H1 (cell line): ENCODE measurements at regions not wholly inside any gene's neighbourhood (a gene's known extent, or its start where the extent isn't known, plus 50 kb on each side); places are given as distances from the start of the nearest gene placed in this dataset.

Experiments used
- CTCF ChIA-PET: fragments of 300-600 bp; sonication (Branson Sonifier 250); formaldehyde crosslinking; loops from one replicate; lab custom pipeline; 2021; ENCODE audit not compliant: partially characterized antibody; lab: Charles Lee
- POLR2A ChIA-PET: fragments of 300-600 bp; sonication (Branson Sonifier 250); formaldehyde crosslinking; loops from one replicate; lab custom pipeline; 2021; ENCODE audit warnings: inconsistent platforms; ENCODE audit not compliant: partially characterized antibody; lab: Charles Lee
- DNase-seq, 2 experiments: peaks; one replicate each; pipeline versions ENCODE4 v3.0.0 to v3.0.0-alpha.2; 2010 to 2022; ENCODE audit warnings: low spot score in 2 of 2, low read depth in 1 of 2, mixed read lengths in 1 of 2
- FAIRE-seq: peaks from 2 replicates; lab custom pipeline; 2011; peaks lifted over from hg19 to GRCh38; lab: Jason Lieb, UNC
- H2AFZ ChIP-seq: 2 replicates; pipeline ENCODE4 v1.8.1; 2012; ENCODE audit warnings: low read length, inconsistent platforms
- H2AK5ac ChIP-seq: 2 replicates; pipeline ENCODE4 v1.6.1; 2013; ENCODE audit warnings: low read depth, low read length
- H2BK120ac ChIP-seq: replicated peaks from 2 replicates; pipeline ENCODE3; 2013; ENCODE audit warnings: low read depth, low read length, inconsistent platforms
- H2BK12ac ChIP-seq: 2 replicates; pipeline ENCODE4 v1.6.1; 2013; ENCODE audit warnings: low read depth, low read length
- H2BK15ac ChIP-seq: 2 replicates; pipeline ENCODE4 v1.6.1; 2013; ENCODE audit warnings: low read length
- H2BK20ac ChIP-seq: 2 replicates; pipeline ENCODE4 v1.6.1; 2013; ENCODE audit warnings: low read length
- H2BK5ac ChIP-seq: 2 replicates; pipeline ENCODE4 v1.6.1; 2013; ENCODE audit warnings: low read depth, low read length
- H3K14ac ChIP-seq: 2 replicates; pipeline ENCODE4 v1.6.1; 2013; ENCODE audit warnings: inconsistent platforms; ENCODE audit not compliant: insufficient read length
- H3K18ac ChIP-seq: 2 replicates; pipeline ENCODE4 v1.6.1; 2013; ENCODE audit warnings: low read length; ENCODE audit errors: extremely low read depth
- H3K23ac ChIP-seq: 2 replicates; pipeline ENCODE4 v1.6.1; 2013; ENCODE audit warnings: inconsistent platforms; ENCODE audit not compliant: insufficient read length
- H3K23me2 ChIP-seq: 2 replicates; pipeline ENCODE4 v1.6.1; 2013; ENCODE audit warnings: low read depth, low read length
- H3K27ac ChIP-seq: 2 replicates; pipeline ENCODE4 v1.6.1; 2011; ENCODE audit warnings: low read depth, low read length, inconsistent platforms
- H3K27me3 ChIP-seq, 4 experiments: replicated peaks in 1 of 4; 1 replicate in 1 of 4; 2 replicates in 3 of 4; pipeline versions ENCODE4 v1.6.1 to v1.8.1; 2011 to 2013; ENCODE audit warnings: low read length in 3 of 4, mild to moderate bottlenecking in 3 of 4, inconsistent platforms in 2 of 4, mixed read lengths in 2 of 4, moderate library complexity in 1 of 4; ENCODE audit not compliant: control insufficient read depth in 3 of 4, insufficient read depth in 3 of 4; ENCODE audit errors: extremely low read depth in 1 of 4
- H3K36me3 ChIP-seq, 4 experiments: 2 replicates each; pipeline versions ENCODE4 v1.6.1 to v1.8.1; 2011 to 2013; ENCODE audit warnings: mild to moderate bottlenecking in 4 of 4, low read length in 3 of 4, moderate library complexity in 2 of 4, control low read depth in 1 of 4, inconsistent platforms in 1 of 4; ENCODE audit not compliant: insufficient read depth in 4 of 4, control insufficient read depth in 2 of 4
- H3K4ac ChIP-seq: replicated peaks from 2 replicates; pipeline ENCODE3; 2013; ENCODE audit warnings: low read length, low read depth, mixed read lengths, inconsistent platforms; ENCODE audit not compliant: insufficient read length
- H3K4me1 ChIP-seq, 4 experiments: replicated peaks in 1 of 4; 1 replicate in 1 of 4; 2 replicates in 3 of 4; pipeline versions ENCODE4 v1.6.1 to v1.8.1; 2011 to 2013; ENCODE audit warnings: low read length in 3 of 4, inconsistent platforms in 2 of 4, mixed read lengths in 1 of 4; ENCODE audit not compliant: insufficient read depth in 4 of 4, control insufficient read depth in 3 of 4
- H3K4me2 ChIP-seq, 2 experiments: 2 replicates each; pipeline versions ENCODE4 v1.6.1 to v1.8.1; 2011 to 2013; ENCODE audit warnings: low read depth in 2 of 2, low read length in 2 of 2, control low read depth in 1 of 2, inconsistent platforms in 1 of 2, mild to moderate bottlenecking in 1 of 2; ENCODE audit not compliant: insufficient read depth in 1 of 2
- H3K4me3 ChIP-seq, 4 experiments: fragments of 200-600, 300-600 bp in 1 of 4; sonication (generic), shearing (Covaris generic), sonication (Bioruptor Twin) in 1 of 4; 2 replicates each; pipeline versions ENCODE4 v1.5.1 to v1.8.1; 2011 to 2016; ENCODE audit warnings: low read length in 4 of 4, low read depth in 3 of 4, control low read depth in 2 of 4, inconsistent platforms in 2 of 4, mild to moderate bottlenecking in 2 of 4, mixed read lengths in 1 of 4, moderate library complexity in 1 of 4; ENCODE audit not compliant: insufficient read depth in 2 of 4; ENCODE audit errors: extremely low read depth in 1 of 4
- H3K56ac ChIP-seq: replicated peaks from 2 replicates; pipeline ENCODE3; 2013; ENCODE audit warnings: low read depth, mild to moderate bottlenecking, mixed read lengths, low read length, inconsistent platforms; ENCODE audit not compliant: insufficient read length
- H3K79me1 ChIP-seq: 2 replicates; pipeline ENCODE4 v1.6.1; 2013; ENCODE audit warnings: low read depth, low read length, control low read depth
- H3K79me2 ChIP-seq, 2 experiments: 2 replicates each; pipeline versions ENCODE4 v1.6.1 to v1.8.1; 2012 to 2013; ENCODE audit warnings: low read length in 2 of 2, mild to moderate bottlenecking in 2 of 2, inconsistent platforms in 1 of 2; ENCODE audit not compliant: insufficient read depth in 2 of 2, control insufficient read depth in 1 of 2
- H3K9ac ChIP-seq, 4 experiments: replicated peaks in 1 of 4; 1 replicate in 1 of 4; 2 replicates in 3 of 4; pipeline versions ENCODE4 v1.6.1 to v1.8.1; 2011 to 2013; ENCODE audit warnings: low read depth in 3 of 4, low read length in 3 of 4, control low read depth in 2 of 4, mild to moderate bottlenecking in 2 of 4, moderate library complexity in 2 of 4, inconsistent platforms in 1 of 4; ENCODE audit errors: extremely low read depth in 1 of 4
- H3K9me3 ChIP-seq, 2 experiments: 2 replicates each; pipeline versions ENCODE4 v1.6.1 to v1.8.1; 2012 to 2013; ENCODE audit warnings: mild to moderate bottlenecking in 2 of 2, moderate library complexity in 2 of 2, control low read depth in 1 of 2, inconsistent platforms in 1 of 2, low read depth in 1 of 2, low read length in 1 of 2, mixed read lengths in 1 of 2; ENCODE audit not compliant: insufficient read depth in 2 of 2
- H4K20me1 ChIP-seq, 2 experiments: replicated peaks in 1 of 2; 2 replicates each; pipeline versions ENCODE3 to v1.8.1; 2011 to 2013; ENCODE audit warnings: inconsistent platforms in 2 of 2, low read length in 2 of 2, mild to moderate bottlenecking in 1 of 2; ENCODE audit not compliant: insufficient read depth in 2 of 2, control insufficient read depth in 1 of 2
- H4K5ac ChIP-seq: 2 replicates; pipeline ENCODE4 v1.6.1; 2013; ENCODE audit warnings: low read length, low read depth, mixed read lengths, inconsistent platforms; ENCODE audit not compliant: insufficient read length
- H4K8ac ChIP-seq: 2 replicates; pipeline ENCODE4 v1.8.0; 2013; ENCODE audit warnings: mild to moderate bottlenecking, moderate library complexity, low read length, inconsistent platforms; ENCODE audit not compliant: insufficient read depth; ENCODE audit errors: extremely low read depth
- H4K91ac ChIP-seq: replicated peaks from 2 replicates; pipeline ENCODE3; 2013; ENCODE audit warnings: low read length, mixed read lengths, inconsistent platforms; ENCODE audit not compliant: insufficient read length
- NANOG ChIP-seq: IDR thresholded peaks from 2 replicates; pipeline ENCODE4 v1.6.1; 2011; ENCODE audit warnings: low read length, low read depth, mild to moderate bottlenecking, inconsistent platforms; ENCODE audit not compliant: insufficient read depth, poor library complexity, severe bottlenecking
- TAF1 ChIP-seq: IDR thresholded peaks from 2 replicates; pipeline ENCODE4 v1.6.1; 2011; ENCODE audit warnings: mild to moderate bottlenecking, low read depth, low read length
- WGBS, 2 experiments: shearing (Covaris generic) in 1 of 2; methylation state at CpG; one replicate each; pipeline versions ENCODE4 v1.1.6 to v1.1.7; 2013 to 2015; ENCODE audit warnings: low lambda C conversion rate in 2 of 2, mixed read lengths in 2 of 2, inconsistent platforms in 1 of 2, low coverage in 1 of 2, missing lambda C conversion rate in 1 of 2; ENCODE audit not compliant: insufficient replicate concordance in 2 of 2, insufficient coverage in 1 of 2, insufficient read length in 1 of 2; ENCODE audit errors: extremely low coverage in 1 of 2, missing lambda C conversion rate in 1 of 2; 5-methylcytosine and 5-hydroxymethylcytosine counted together

DNA sequence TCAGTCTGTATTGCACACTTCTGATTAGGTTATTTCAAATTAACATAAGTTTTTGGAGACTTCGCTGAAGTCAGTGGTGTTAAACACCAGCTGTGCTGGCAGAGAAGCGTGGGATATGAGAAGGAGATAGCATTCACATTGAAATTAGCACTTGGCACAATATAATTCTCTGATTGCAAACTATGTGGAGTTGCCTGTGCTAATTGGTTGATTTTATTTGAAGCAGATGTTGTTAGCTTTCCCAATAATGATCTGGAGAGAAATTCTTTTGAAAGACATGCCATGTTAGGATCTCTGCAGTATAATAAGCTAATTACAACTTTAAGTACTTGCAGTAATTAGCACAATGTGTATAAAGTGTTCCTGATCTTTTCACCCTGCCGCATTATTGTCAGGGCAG, 367.4 kb upstream of the ARX start:
- no peak overlapping the region for H4K5ac ChIP-seq
- H3K4ac ChIP-seq, result no peak overlapping the region
- no peak overlapping the region for H3K4me3 ChIP-seq
- no peak overlapping the region for H2BK5ac ChIP-seq
- H4K91ac ChIP-seq, result no peak overlapping the region
- H3K9ac ChIP-seq, result no peak overlapping the region
- TF ChIP-seq TAF1, result no peak
- no peak for TF ChIP-seq NANOG
- H3K23ac ChIP-seq, result no peak overlapping the region
- no peaks in the 10 kb centered on the region for H4K20me1 ChIP-seq
- DNase-seq, result no peak
- no peaks in the 10 kb centered on the region for H3K79me1 ChIP-seq
- H4K8ac ChIP-seq, result no peak overlapping the region
- no peak overlapping the region for H2AFZ ChIP-seq
- no peak overlapping the region for H2BK15ac ChIP-seq
- H3K14ac ChIP-seq, result no peak overlapping the region
- no peak overlapping the region for H2BK20ac ChIP-seq
- no peaks in the 10 kb centered on the region for H3K27me3 ChIP-seq
- H2AK5ac ChIP-seq, result no peak overlapping the region
- H3K27ac ChIP-seq, result no peak overlapping the region
- H3K9me3 ChIP-seq, result no peaks in the 10 kb centered on the region
- H2BK120ac ChIP-seq, result no peak overlapping the region
- FAIRE-seq, result no peak
- no peak overlapping the region for H3K56ac ChIP-seq
- H3K4me2 ChIP-seq, result no peak overlapping the region
- no peaks in the 10 kb centered on the region for H3K23me2 ChIP-seq
- 86% methylated on average over 3 of the region's 3 CpGs; no CpG with 5 or more reads in 1 of the 2 experiments for WGBS, 2 experiments
- ChIA-PET POLR2A (no interaction called here), CTCF (no interaction called here)
- no peaks in the 10 kb centered on the region for H3K4me1 ChIP-seq
- no peak overlapping the region for H2BK12ac ChIP-seq
- H3K18ac ChIP-seq, result no peak overlapping the region
- H3K79me2 ChIP-seq, result no peaks in the 10 kb centered on the region
- no peaks in the 10 kb centered on the region for H3K36me3 ChIP-seq
